Fibroblast of mammary gland (primary cell): ENCODE measurements at regions not wholly inside any gene's neighbourhood (a gene's known extent, or its start where the extent isn't known, plus 50 kb on each side); places are given as distances from the start of the nearest gene placed in this dataset.
A peak's percentile ranks its signal among the peaks of the same experiment; 100 is the strongest.

Experiments used
- DNase-seq: peaks from one replicate; pipeline ENCODE4 v3.0.0-alpha.2; 2010; ENCODE audit warnings: low read depth
- H3K4me3 ChIP-seq: 2 replicates; pipeline ENCODE4 v1.5.1; 2011; ENCODE audit warnings: low read depth, mild to moderate bottlenecking, low read length, moderate library complexity; ENCODE audit not compliant: control insufficient read depth
- TF ChIP-seq, protein P1 (sequence below): conservative IDR thresholded peaks from 2 replicates; pipeline ENCODE4 v1.5.1; 2011; ENCODE audit warnings: low read depth, low read length, inconsistent platforms; ENCODE audit not compliant: control insufficient read depth, insufficient read depth

DNA sequence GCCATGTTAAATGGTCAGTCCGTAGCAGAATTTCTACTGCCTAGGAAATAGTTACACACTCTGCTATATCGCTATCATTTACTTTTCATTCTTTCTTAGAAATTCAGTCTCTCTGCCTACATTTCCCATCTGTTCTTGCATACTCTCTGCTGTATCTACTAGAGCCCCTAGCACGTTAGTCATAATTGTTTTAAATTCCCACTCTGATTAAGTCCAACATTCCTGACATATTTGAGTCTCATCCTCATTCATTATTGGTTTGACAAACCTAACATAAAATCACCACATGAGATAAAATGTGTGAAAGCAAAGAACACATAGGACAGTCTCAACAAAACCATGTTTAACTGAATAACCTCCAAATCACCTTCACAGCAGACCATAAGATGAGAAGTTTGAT is 513.6 kb downstream of the PLPP3 start:
- peak; percentile 38 for DNase-seq
- TF ChIP-seq, protein P1, sequence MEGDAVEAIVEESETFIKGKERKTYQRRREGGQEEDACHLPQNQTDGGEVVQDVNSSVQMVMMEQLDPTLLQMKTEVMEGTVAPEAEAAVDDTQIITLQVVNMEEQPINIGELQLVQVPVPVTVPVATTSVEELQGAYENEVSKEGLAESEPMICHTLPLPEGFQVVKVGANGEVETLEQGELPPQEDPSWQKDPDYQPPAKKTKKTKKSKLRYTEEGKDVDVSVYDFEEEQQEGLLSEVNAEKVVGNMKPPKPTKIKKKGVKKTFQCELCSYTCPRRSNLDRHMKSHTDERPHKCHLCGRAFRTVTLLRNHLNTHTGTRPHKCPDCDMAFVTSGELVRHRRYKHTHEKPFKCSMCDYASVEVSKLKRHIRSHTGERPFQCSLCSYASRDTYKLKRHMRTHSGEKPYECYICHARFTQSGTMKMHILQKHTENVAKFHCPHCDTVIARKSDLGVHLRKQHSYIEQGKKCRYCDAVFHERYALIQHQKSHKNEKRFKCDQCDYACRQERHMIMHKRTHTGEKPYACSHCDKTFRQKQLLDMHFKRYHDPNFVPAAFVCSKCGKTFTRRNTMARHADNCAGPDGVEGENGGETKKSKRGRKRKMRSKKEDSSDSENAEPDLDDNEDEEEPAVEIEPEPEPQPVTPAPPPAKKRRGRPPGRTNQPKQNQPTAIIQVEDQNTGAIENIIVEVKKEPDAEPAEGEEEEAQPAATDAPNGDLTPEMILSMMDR, result no peak
- H3K4me3 ChIP-seq, result no peak overlapping the region

DNA sequence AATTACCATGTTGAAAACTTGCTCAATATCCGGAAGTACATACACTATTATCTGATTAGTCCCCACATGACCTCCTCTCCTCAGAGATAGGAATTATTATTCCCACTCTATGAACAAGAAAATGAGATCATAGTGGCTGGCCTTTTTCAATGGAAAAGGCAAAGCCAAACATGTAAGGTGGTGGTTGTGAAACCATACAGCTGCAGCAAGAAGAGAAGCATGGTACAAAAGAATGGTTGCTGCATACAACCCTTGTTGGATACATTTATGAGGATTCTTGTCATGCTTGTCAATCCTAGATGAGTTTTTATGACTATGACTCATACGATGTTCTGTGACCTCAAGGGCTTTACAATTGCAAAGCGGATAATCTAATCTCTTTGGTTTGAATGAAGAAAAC is 514.7 kb downstream of the PLPP3 start:
- TF ChIP-seq, protein P1, result no peak
- peak; percentile 58 for DNase-seq
- no peak overlapping the region for H3K4me3 ChIP-seq

DNA sequence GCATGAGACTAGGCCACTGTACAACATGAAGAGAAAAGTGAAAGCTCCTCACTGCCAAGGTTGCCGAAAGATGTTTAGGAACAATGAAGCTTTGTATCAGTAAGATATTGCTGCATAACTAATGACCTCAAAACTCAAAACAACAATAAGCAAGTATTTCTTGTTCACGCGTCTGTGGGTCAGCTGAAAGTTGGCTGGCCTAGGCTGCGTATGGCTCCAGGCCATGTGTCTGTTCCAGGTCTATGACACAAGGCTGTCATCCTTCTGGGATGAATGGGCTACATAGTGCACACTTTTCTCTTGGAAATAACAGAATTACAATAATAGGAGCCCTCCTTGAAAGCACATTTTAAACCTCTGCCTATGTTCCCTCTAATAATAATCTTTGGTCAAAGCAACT is 515.9 kb downstream of the PLPP3 start:
- TF ChIP-seq, protein P1, result no peak
- no peak for DNase-seq
- H3K4me3 ChIP-seq, result no peak overlapping the region

DNA sequence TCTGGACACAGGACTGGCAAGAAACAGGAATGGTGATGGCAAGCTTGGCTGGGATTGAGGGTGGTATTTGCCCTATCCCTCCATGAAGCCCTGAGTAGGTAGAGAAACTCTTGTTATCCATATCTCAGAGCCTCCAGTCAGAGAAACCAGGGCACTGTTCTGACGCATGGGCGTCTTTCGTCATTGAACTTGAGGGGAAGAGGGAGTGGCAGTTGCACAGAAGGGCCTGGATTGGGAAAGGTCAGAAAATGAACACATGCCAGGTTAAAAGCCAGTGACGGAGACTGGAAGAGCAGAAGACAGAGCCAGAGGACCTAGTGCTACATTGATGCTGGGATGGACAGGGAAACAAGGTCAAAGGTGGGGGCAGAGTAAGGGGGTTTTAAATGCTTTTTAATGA is 516.7 kb downstream of the PLPP3 start:
- no peak overlapping the region for H3K4me3 ChIP-seq
- DNase-seq, result no peak

DNA sequence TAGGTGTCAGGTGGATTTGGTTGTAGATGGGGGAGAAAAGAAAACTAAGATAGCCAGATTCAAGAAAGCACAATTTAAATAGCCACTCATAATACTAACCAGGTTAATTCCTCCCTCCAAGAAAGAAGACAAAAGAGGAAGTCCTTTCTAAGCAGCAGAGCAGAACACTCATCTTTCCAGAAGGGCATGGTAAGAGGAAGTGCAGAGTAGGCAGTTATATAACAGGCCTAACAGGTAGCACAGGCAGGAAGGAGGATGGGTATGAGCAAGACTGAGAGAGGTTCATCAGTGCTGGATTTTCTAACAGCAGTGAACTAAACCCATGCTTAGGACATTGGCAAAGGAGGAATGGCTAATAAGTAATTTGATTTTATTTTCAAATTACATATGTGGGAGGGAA is 517.5 kb downstream of the PLPP3 start:
- H3K4me3 ChIP-seq, result no peak overlapping the region
- TF ChIP-seq, protein P1, result no peak
- DNase-seq, result no peak

More for the DNA sequence above, 516.7 kb downstream of the PLPP3 start:
- TF ChIP-seq, protein P1, result no peak

DNA sequence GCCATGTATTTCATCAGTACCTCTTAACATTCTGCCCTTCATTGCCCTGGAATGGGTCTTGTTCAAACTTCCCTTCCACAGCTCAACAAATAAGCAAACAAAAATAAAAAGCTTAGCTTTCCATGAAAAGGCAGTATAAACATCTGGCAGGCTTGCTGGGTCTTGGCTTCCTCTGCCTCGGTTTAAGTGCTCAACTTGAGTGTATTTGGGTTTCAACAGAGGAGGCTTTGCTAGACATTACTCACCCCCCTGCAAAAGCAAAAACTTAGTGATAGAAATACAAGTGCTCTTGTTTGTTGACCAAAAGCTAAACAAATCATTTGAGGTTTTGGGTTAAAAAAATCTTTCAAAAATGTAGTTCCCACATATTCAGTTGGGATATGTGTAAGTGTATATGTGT is 518.5 kb downstream of the PLPP3 start:
- TF ChIP-seq, protein P1, result no peak
- DNase-seq, result peak; percentile 61
- no peak overlapping the region for H3K4me3 ChIP-seq
